ENCODE measurements at regions not wholly inside any gene's neighbourhood (a gene's known extent, or its start where the extent isn't known, plus 50 kb on each side); places are given as distances from the start of the nearest gene placed in this dataset.
A peak's percentile ranks its signal among the peaks of the same experiment; 100 is the strongest.
"Not testable (repeated sequence)": the region's sequence is repeated elsewhere in the genome, so short reads cannot be mapped to it uniquely, and the experiment has no call there.

- no peak for DNase-seq (ENCODE audit: low spot score)
- no peak for FAIRE-seq
Measured at GRCh38 chrX:116289592-116289991, 119.0 kb downstream of the AGTR2 start.

GRCh38 chrX:116290359-116290758 lies 119.8 kb downstream of the AGTR2 start:
- DNase-seq (ENCODE audit: low spot score) (no peak), FAIRE-seq (no peak)

GRCh38 chrX:116292183-116292582 lies 121.6 kb downstream of the AGTR2 start:
- no peak for FAIRE-seq
- DNase-seq (ENCODE audit: low spot score): no peak

GRCh38 chrX:116298956-116299355 lies 128.4 kb downstream of the AGTR2 start:
- FAIRE-seq: no peak
- no peak for DNase-seq (ENCODE audit: low spot score)

- no peak for FAIRE-seq
- DNase-seq (ENCODE audit: low spot score): no peak
Measured at GRCh38 chrX:116306218-116306617, 130.2 kb upstream of the SLC6A14 start.

GRCh38 chrX:116317409-116317808 lies 119.0 kb upstream of the SLC6A14 start:
- FAIRE-seq: no peak
- peak; percentile 0 for DNase-seq (ENCODE audit: low spot score)

- DNase-seq (ENCODE audit: low spot score) (peak; percentile 1), FAIRE-seq (no peak)
Measured at GRCh38 chrX:116318672-116319071, 117.7 kb upstream of the SLC6A14 start.

GRCh38 chrX:116321711-116322110 lies 114.7 kb upstream of the SLC6A14 start:
- DNase-seq (ENCODE audit: low spot score): no peak
- no peak for FAIRE-seq

GRCh38 chrX:116332026-116332425 lies 104.4 kb upstream of the SLC6A14 start:
- FAIRE-seq; DNase-seq (ENCODE audit: low spot score): not testable (repeated sequence)

GRCh38 chrX:116334797-116335196 lies 101.6 kb upstream of the SLC6A14 start:
- DNase-seq (ENCODE audit: low spot score); FAIRE-seq: not testable (repeated sequence)

GRCh38 chrX:116339407-116339806 lies 97.0 kb upstream of the SLC6A14 start:
- FAIRE-seq (no peak), DNase-seq (ENCODE audit: low spot score) (no peak)

GRCh38 chrX:116342903-116343302 lies 93.5 kb upstream of the SLC6A14 start:
- no peak for FAIRE-seq
- DNase-seq (ENCODE audit: low spot score): no peak

- FAIRE-seq: no peak
- DNase-seq (ENCODE audit: low spot score): no peak
Measured at GRCh38 chrX:116345958-116346357, 90.4 kb upstream of the SLC6A14 start.

GRCh38 chrX:116357329-116357728 lies 79.1 kb upstream of the SLC6A14 start:
- no peak for DNase-seq (ENCODE audit: low spot score)
- no peak for FAIRE-seq

- FAIRE-seq: no peak
Measured at GRCh38 chrX:116378961-116379360, 57.4 kb upstream of the SLC6A14 start.

GRCh38 chrX:116379854-116380253 lies 56.6 kb upstream of the SLC6A14 start:
- DNase-seq (ENCODE audit: low spot score): peak; percentile 0
- no peak for FAIRE-seq

More at GRCh38 chrX:116378961-116379360, 57.4 kb upstream of the SLC6A14 start:
- no peak for DNase-seq (ENCODE audit: low spot score)

- no peak for DNase-seq (ENCODE audit: low spot score)
- no peak for FAIRE-seq
Measured at GRCh38 chrX:116384406-116384954, 51.9 kb upstream of the SLC6A14 start.
